OCI-M2 (cell line): ENCODE measurements at regions not wholly inside any gene's neighbourhood (a gene's known extent, or its start where the extent isn't known, plus 50 kb on each side); places are given as distances from the start of the nearest gene placed in this dataset.

Source experiments
- DNase-seq: peaks from one replicate; lab custom pipeline; 2025; ENCODE audit not compliant: unreplicated experiment; lab: John Stamatoyannopoulos, UW

DNA sequence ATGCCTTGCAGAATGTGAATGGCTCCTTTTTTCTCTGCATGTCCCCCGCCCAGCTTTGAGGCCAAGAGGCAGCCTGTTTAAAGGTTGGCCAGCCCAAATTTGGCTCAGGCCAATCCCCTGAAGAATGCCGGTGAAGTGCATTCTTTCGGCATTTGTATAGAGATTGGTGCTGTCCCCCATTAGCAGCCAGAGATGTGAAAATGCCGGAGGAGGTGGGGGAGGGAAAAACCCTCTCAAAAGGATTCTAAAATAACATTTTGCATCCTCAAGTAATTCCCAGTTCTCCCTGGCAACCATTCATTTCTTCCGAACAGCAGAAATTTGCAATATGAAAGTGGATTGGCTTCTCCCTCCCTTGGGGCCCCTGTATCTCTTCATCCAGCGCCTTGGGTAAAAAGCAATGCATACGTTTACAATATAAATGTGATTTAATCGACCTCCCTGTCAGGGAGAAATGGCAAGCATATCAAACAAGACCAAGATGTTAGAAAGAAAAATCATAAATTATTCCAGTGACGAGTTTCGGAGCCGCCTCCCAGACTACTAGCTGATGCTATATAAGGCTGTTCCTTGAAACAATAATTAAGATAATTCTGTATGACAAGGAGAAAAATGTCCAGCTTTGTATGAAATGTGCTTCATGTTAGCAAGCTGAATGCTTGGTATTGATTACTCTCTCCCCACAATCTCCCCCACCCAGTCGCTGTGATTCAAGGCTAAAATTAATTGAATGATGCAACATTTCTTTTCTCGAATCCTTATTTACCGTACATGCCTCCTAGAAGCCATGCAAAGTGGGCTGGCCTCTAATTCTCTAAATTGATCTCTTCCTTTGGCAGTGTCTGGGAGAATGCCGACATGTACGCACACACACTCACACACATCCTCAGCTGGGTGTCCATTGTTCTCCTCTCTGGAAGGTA is 323.7 kb downstream of the RPS24 start:
- no peak for DNase-seq

DNA sequence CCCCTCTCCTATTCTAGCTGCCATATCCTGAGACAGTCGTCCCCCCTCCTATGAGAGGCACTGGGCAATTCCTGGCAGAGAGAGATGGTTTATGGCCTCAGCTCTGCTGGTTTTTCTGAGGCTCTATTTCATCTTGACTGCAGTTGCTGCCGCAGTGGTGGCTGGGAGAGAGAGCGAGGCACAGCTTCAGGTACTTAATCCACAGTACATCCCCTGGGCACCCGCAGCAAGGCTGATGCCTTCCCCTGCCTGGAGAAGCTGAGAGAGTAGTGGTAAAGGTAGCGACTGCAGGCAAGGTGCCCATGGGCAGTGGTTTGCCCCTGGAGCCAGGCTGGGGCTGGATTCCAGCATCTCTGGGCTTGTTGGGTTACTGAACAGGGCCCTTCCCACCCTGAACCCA is 324.7 kb downstream of the RPS24 start:
- no peak for DNase-seq

DNA sequence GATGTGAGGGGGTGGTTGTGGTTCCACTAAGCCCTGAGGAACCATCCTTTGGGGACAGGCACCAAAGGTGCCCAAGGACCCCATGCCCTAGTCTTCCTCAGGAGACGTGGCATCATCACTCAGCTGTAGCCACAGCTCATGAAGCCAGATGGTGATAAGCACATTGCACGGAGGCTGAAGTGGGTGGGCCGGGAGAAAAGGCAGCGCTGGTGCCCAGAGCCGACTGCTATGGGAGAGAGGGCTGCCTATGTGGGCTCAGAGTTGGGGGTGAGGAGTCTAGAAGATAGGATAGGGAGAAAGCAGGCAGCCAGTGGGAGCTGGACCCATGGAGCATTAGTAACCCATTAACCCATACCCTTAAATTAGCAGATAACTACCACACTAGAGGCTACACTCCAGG is 325.3 kb downstream of the RPS24 start:
- DNase-seq, result no peak

DNA sequence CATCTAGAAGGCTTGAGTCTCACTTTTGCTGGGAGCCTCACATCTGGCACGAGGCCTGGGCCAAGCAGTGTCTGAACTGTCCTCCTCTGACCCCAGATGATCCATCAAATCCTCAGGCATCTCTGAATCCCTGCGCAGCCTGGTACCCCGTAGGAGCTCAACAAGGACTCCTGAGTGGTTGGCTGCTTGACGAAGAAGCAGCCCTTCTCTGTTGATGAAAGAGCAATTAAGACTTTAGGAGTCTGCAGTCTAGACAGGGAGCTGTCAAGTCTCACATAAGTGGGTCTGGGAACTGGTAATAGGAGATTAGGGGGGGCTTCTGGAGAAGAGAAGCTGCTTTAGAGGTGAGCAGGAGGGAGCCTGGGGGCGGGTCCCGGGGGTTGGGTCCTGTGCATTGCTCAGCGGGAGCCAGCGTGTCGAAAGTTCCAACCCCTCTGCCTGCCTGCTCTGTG is 326.0 kb downstream of the RPS24 start:
- DNase-seq, result no peak

DNA sequence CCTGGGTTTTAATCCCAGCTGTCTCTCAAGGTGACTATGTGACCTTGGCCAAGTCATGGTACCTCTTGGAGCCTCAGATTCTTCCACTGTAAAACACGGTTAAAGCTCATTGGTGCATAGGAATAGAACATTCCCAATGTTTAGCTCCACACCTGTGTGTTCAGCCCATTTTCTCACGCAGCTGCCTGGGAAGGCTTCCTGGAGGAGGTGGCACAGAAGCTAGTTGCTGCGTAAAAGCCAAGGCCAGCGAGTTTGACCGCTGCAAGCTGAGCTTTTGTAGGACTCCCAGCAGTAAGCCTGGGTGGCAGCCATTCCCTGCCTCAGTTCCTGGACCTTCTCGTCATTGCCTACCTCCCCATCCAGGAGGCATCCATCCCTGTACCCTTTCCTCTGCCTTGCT is 326.6 kb downstream of the RPS24 start:
- no peak for DNase-seq

DNA sequence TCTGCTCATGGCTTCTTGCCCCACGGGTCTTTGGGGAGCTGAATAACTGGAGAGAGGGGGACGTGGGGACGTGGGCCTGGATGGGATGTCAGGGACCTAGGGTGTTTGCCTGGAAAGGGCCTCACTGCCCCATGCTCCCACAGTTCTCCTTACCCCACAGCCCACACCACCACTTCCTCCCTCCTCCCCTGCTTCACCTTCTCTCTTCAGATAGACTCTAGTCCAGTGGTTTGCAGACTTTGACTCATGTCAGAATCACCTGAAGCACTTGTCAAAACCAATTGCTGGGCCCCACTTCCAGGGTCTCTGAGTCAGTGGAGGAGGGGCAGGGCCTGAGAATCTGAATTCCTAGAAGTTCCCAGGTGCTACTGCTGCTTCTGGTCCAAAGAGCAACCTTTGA is 327.4 kb downstream of the RPS24 start:
- no peak for DNase-seq

DNA sequence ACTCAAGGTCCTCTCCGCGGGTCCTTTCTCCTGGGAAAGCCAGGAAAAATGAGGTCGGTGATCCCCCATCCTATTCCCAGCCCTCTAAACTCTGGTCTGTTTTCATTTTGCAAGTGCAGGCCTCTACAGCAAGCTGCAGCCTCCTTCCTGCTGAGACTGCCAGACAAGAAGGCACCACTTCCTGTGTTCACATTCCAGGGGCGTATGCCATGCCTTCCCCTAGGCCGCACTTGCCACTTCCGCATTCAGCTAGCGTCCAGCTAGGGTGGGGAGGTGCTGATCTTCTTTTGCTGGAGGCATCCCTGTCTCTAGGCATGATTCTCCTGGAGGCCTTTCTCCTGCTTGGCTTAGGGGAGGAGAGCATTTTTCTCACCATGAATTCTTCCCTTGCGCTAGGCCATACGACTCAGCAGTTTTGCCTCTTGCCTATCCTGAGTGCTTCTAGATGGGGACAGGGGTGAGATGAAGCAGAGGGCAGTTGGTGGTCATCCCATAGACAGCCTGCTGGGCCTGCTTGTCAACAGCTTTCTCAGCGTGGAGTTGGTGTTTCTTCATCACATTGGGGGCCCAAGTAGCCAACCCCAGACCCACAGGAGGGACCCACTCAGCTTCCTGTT is 328.9 kb downstream of the RPS24 start:
- DNase-seq, result no peak

DNA sequence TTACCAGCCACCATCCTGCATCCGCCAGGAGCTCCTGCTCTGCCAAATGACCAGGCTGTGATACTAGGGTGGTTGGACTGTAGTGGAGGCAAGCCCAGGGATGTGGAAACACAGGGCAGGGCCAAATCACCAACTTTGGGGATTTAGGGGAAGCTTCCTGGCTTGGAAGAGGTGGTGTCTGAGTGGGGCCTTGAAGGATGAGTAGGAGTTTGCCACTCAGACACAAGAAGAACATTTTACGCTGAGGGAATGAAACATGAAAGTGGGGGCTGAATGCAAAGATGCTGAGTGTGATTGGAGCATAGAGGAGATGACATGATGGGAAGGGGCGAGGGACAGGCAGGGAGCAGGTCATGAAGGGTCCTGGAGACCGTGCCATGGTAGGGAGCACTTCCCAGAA is 329.5 kb downstream of the RPS24 start:
- DNase-seq, result no peak

DNA sequence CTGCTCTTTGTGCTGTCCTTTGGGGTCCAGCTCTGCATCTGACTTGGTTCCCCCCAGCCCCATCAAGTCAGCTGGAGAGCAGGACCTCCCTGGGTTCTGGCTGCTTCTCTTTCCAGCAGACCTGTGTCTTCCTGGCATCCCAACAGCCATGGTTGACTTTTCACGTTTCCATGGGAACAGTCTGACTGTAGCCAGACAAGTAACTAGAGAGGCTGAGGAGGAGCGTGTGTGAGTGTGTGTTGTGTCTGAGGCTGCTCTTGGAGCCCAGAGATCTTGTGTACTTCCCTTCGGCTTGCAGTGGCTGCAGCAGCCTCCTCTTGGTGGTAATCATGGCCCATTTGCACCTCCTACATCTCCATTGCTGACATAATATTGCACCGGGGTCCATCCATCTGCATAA is 332.0 kb downstream of the RPS24 start:
- no peak for DNase-seq

DNA sequence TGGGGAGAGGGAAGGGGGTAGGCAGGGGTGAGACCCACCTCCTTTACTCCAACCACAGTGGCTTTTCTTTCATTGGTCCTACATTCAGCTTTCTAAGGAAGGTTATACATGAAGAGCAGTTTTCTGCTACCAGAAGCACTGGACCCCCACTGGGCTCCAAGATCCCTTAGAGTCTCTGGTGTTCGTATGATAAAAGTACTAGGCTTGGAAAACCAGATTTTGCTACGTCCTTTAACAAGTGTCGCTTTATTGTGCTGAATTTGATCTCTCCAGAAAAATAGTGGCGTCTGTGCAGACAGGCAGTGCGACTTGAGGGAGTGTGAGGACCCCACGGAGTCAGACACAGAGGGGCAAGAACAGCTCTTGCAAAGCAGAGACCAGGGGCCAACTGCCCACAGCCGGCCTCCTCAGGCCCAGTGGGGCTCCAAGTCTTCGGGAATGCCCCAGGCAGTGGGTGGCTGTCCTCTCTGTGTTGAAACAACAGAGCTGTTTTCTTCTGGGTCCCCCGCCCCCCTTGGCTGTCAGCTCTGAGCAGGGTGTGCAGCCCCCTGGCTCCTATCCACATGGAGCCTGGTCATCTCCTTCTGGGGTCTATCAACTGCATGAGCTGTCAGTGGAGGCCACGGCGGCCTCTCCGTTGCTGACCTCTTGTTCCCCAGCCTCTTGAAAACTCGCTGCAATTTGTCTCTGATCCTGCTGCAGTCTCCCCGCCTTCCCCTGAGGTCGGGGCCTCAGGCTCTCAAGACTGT is 333.2 kb downstream of the RPS24 start:
- no peak for DNase-seq

DNA sequence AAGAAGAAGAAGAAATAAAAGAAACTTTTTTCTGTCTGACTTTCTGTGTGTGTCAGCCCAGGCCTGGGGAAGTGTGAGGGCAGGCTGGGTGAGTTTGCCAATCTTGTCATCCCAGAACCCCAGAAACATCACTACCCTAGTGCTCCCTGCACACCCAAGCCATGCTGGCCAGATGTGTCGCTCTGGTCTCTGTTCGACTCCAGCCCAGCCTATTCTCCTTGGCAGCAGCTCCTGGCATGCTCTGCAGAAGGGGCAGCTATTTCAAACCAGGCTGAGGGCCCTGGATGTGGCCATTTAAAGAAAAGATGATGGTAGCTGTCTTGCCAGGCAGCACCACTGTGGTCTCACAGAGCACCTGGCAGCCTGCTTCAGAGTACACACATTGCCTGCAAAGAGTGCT is 334.1 kb downstream of the RPS24 start:
- no peak for DNase-seq

DNA sequence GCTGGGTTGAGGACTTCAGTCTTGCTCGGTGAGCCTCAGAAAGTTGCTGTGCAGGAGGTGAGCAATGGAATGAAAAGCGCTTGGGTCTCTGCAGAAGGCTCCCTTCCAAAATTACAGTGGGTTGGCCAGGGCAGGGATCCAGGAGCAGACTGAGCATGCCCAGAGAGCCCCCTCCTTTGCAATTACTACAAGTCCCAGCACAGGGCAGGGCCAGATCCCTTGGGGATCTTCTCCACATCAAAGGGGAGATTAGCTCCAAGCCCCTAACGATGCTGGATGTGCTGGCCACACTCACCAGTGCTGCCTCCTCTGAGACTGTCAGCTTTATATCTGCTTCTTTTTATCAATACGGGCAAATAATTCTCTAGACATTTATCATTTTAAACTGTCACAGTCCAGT is 337.5 kb downstream of the RPS24 start:
- DNase-seq, result no peak

DNA sequence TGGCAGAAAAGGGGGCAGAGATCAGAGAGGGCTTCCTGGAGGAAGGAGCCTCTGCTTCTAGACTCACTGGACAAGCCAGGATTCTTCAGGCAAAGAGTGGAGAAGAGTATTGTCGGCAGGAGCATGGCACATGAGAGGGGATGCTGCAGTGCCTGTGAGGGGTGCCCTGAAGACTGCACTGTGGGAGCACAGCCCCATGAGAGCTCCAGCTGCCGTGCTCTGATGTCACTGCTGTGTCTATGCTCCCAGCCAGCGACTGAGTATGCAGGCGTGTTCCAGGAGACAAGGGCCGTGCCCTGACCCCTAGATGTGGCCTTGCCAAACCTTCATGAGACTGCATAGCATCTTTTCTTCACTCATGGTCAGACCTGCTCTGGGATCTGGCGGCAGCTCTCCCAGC is 339.1 kb downstream of the RPS24 start:
- no peak for DNase-seq

DNA sequence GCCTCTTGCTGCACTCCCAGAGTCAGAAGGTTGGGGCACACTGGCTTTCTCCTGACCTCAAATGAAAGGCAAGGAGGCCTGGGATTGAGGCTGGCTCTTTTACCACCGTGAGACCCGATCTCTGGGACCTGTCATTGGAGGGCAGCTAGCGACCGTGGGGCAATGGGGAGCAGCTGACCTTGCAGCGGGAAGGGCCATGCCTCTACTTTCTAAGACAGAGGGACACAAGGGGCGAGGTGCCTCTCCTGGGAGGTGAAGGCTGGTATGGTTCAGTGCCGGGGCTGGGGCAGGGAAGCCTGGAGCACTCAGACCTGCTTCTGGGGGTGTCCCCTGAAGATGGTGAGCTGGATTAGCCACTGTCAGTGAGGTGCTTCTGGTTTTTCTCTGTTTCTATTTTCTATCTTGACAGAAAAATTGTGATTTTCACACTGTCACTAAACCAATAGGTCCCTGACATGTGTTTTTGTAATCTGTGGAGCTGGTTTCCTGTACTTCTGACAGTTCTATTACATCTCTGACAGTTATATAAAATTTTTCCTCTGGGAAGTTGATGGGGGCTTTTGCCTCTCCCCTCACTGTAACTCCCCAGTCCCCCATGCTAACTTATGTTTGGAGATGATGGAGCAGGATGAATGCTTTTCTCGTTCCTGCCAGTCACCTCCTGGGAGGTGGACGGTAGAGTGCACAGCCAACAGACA is 340.8 kb downstream of the RPS24 start:
- DNase-seq, result no peak

DNA sequence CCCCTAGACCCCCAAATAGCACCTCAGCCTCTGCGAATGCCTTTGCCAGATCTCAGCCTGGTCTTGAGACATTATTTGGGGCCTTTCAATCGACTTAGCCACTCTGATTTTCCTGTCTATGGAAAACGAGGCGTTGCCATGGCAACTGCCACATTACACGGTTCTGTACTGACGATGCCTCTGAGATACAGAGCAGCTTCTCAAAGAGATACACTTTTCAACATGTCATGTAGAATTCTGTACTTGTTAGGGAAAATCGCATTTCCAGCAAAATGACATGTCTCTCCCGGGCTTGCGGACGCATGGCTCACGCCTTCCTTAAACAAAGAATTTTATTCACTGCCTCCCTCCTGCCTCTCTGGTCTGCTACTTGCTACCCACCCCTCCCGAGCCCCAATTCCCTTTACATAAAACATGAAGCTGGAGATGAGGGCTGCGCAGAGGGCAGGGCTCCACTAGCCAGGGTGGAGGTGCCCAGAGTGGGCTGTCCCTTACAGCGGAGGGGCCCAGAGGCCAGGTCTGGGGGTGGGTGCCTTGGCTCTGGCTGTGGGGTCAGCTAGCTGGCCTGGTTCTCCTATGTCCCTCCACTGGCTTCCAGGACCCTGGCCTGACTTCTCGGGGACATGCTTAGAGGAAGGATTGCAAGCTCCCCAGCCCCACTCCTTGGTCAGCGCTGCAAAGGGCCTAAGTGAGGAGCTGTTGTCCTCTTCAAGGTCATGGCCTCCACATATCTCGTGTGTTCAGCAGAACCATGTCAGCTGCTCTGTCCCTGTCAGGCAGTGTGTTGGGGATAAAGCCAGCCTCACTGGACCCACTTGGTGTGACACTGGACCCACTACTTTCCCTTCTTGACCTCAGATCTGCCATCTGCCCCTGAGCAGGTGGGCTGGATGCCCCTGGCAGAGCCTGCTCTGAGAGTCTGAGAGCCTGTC is 342.5 kb downstream of the RPS24 start:
- DNase-seq, result no peak

DNA sequence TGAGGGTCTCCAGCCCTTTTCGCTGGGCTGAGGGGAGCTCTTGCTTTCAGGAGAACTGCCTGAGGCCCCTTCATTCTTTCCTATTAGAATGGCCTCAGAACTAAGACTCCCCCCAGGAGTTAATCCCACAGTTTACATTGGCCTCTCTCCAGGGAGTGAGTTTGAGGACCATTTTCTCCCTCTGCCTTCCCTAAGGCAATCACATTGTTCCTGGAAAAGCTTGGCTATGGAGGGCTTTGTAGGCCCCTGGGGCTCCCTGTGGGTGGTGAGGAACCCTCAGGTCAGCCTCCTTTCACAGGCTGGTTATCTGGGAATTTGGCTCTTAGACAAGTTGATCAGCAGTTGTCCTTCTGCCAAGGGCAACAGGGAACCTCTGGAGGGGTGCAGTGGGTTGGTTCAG is 343.7 kb downstream of the RPS24 start:
- no peak for DNase-seq

DNA sequence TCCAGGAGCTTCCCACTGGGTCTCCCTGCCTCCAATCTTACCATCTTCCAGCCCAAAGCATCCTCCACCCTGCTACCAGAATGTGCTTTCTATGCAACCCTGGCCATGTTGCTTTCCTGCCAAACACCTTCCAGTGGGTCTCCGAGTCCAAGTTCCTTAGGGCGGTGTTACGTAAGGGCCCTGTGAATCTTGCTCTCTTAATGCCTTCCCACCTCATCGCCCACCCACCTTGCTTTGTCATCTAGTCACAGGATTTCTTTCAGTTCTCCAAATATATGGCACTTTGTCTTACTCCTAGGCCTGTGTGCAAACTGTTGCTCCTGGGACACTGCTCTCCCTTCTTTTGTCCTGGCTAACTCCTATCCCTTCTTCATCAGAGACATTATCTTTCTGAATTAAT is 344.5 kb downstream of the RPS24 start:
- DNase-seq, result no peak

DNA sequence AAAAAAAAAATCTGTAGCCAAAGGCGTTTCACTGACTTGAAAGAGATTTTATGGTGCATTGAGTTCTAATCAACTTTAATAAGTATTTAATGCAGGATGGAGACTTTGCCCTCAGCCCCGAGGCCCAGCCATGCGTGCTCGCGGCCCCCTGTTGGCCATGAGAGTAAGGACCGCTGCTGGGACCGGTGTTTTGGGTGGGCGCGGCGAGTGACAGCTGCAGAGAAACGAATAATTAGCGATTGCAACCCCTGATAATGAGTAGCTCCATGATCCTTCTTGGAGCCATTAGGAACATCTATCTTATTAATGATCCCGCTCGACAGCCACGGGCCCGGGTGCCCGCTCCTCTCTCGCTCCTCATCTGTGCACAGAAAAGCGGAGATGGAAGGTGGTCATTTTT is 347.4 kb downstream of the RPS24 start:
- no peak for DNase-seq

DNA sequence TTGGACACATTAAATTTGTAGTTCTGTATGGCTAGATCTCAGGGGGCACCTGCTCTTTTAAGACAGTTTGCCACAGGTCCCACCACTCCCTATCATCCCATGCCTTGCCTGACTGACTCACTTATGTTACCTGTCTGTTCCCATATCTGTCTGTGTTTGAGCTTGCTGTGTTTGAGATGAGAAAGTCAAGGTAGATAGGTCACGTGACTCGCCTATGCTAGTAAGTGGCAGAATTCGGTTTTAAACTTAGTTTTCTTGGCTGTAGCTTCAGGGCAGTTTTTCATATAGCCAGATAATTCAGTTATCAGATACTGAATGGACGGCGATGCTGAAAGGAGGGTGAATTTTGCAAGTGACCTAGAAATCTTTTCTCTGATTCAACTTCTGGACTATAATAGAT is 348.4 kb downstream of the RPS24 start:
- no peak for DNase-seq

DNA sequence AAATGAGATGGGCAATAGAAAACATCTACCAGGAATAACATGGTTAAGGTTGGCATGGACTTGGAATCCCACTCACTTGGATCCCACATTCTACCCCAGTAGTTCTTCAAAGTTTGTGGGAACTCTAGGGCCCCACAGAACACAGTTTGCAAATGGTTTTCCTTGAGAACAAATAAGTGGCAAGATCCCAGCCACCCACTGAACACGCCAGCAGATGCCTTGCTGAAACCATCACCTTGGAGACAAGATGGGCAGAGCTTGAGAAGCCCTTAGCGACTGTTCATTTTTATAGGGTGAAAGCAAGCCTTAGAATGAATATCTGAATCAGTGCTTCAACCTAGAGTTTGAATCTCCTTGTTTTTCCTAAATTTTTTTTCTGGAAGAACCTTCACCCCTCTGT is 349.1 kb downstream of the RPS24 start:
- DNase-seq, result no peak
